GM12873 (cell line): ENCODE measurements at regions not wholly inside any gene's neighbourhood (a gene's known extent, or its start where the extent isn't known, plus 50 kb on each side); places are given as distances from the start of the nearest gene placed in this dataset.

ENCODE experiments used
- TF ChIP-seq, protein P1 (sequence below): IDR thresholded peaks from 2 replicates; pipeline ENCODE4 v1.5.1; 2012; ENCODE audit warnings: low read depth, mild to moderate bottlenecking, moderate library complexity, low read length, control low read depth; ENCODE audit not compliant: insufficient read depth; ENCODE audit errors: missing control alignments

DNA sequence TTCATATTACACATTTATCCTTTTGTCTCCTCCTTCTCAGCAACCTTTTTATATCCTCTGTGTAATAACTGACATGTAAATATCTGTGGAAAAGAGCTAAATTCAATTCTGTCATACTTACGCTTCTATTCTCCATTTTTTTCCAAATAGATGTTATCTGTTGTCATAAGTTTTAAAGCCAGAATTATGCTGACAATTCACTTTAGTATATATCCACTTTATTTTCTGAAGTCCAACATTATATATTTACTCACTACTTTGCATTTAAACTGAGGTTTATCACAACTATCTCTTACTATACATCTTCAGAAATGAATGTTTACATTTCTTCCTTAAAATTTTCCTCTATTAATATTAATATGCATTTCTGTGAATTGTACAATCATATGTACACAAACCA, 247.9 kb upstream of the PCDH10 start:
- TF ChIP-seq, protein P1, sequence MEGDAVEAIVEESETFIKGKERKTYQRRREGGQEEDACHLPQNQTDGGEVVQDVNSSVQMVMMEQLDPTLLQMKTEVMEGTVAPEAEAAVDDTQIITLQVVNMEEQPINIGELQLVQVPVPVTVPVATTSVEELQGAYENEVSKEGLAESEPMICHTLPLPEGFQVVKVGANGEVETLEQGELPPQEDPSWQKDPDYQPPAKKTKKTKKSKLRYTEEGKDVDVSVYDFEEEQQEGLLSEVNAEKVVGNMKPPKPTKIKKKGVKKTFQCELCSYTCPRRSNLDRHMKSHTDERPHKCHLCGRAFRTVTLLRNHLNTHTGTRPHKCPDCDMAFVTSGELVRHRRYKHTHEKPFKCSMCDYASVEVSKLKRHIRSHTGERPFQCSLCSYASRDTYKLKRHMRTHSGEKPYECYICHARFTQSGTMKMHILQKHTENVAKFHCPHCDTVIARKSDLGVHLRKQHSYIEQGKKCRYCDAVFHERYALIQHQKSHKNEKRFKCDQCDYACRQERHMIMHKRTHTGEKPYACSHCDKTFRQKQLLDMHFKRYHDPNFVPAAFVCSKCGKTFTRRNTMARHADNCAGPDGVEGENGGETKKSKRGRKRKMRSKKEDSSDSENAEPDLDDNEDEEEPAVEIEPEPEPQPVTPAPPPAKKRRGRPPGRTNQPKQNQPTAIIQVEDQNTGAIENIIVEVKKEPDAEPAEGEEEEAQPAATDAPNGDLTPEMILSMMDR, result no peak

DNA sequence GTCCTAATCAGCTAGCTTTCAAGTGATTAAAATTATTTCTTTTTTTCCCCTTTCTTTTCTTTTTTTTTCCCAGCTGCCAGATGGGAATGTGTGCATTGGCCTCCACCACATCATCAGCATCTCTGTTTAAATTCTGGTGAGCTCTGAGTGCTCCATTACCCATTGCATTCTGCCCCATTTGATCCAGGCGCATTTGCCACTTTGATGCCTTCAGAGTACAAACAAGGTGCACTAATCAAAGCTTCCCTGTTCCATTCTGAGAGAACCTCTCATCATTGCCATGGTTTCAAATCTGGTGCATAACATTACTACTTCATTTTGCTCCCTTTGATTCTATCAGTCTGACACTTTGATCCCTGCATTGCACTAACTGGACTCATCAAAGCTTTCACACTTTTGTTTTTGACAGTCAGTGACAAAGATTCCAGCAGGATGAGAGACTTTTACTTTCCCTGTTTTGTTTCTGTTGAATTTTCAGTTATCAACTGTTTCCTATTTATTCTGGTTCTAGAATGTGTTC, 238.8 kb upstream of the PCDH10 start:
- TF ChIP-seq, protein P1, result no peak

DNA sequence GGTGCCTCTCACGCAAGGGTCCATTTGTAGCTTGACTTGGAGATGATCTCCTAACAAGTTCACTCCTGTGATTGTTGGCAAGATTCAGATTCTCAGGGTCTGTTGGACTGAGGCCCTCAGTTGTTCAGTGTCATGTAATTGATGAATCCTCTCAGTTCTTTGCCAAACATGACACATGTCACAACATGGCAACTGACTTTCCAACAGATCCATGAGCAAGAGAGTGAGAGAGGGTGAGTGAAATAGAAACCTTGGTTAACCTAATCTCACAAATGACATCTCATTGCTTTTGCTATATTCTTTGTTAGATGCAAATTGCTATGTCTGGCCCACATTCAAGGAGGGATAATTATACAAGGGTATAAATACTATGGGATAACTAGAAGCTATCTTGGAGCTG, 231.0 kb upstream of the PCDH10 start:
- TF ChIP-seq, protein P1, result no peak

DNA sequence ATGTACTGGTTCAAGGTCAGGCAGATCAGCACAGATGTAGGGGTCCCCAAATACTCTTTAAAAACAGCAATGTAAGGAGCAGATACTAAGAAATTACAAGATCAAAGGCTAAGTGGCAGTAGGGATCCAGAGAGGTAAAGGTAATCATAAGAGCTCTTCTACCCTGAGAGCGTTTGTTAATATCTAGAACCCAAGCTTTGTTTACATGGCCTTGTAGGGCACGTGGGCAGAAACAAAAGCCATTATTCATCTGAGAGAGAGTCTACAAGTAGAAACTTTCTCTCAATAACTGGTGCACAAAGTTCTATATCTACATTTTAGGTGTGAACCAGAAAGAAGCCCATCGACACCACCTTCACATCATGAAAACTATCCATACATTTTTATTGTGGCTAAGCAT, 225.6 kb upstream of the PCDH10 start:
- TF ChIP-seq, protein P1, result no peak

DNA sequence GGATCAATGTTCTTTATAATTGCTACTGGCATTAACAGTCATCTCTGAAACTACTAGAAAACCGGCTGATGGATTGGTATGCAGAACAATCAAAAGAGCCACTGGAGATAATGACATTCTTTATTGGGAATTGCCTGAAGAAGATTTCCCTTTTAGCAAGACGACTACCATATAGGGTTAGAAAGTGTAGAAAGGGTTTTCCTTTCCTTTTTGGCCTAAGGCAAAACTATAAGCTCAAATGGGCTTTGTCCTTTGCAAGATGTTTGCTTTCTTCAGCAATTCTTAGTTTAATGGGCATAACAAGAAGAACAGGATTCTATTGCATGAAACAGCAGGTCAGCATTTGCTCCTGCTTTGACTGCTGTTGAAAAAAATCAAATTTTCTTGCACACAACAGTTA, 214.2 kb upstream of the PCDH10 start:
- TF ChIP-seq, protein P1, result no peak

DNA sequence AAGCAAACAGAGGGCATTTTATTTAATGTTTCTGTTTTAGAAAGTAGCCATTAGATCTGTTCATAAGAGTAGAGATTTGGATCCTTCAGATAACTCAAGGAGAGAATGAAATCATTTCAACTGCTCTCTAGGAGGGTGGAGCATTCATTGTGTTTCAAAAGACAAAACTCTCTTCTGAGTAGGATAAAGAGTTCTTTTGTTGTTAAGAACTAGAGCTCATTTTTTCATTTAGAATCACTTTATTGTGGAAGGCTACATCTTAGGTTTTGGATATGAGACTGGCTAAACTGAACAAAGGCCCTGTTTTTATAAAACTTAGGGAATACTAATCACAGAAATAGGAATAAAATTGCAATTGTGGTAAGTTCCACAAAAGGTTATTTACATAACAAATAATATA, 193.9 kb upstream of the PCDH10 start:
- TF ChIP-seq, protein P1, result no peak

DNA sequence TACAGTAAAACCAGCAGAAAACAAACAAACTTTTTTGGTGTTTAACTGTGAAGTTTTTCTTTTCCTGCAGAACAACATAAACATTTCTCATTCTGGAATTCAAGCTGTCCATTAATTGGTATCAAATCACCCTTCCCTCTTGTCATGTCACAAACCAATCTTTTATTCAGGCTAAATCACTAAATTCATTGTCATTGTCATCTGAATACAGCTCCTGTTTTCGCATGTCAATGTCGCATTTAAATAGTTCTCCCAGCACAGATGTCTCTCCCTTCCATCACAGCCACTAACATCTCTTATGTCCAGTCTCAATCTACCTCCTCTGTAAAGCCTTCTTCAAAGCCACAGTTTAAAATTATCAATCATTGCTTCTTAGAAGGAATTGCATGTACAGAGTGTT, 192.1 kb upstream of the PCDH10 start:
- TF ChIP-seq, protein P1, result no peak
